ENCODE measurements at regions not wholly inside any gene's neighbourhood (a gene's known extent, or its start where the extent isn't known, plus 50 kb on each side); places are given as distances from the start of the nearest gene placed in this dataset.

GRCh38 chr2:240368781-240369331 lies 66.6 kb upstream of the GPC1 start:
- Histone ChIP-seq H3K4me1 (peaks cover 0 to 9% (median 0%) of the 10 kb centered on the region in 3 donors), H3K4me3 (no peak overlapping the region), H3K9me3 (no peaks in the 10 kb centered on the region), H3K27ac (peak overlapping the region in 2 of 4 donors; percentile 70 to 80), H3K27me3 (no peaks in the 10 kb centered on the region), H3K36me3 (no peaks in the 10 kb centered on the region)
- FAIRE-seq (no peak), ATAC-seq (peak in 3 of 4 donors; percentile 15 to 31 (median 29)), DNase-seq (peak in 3 of 6 donors; percentile 34 to 49 (median 37))
- intact Hi-C loops (cut with DNase I): no loop called here
- 58 to 64% methylated on average over 15 of the region's 15 CpGs for WGBS, 2 donors
- TF ChIP-seq CTCF (IDR thresholded peaks at IDR 0.05): no peak

GRCh38 chr2:240369335-240369734 lies 66.1 kb upstream of the GPC1 start:
- WGBS, 2 donors: 22 to 40% methylated on average over 4 of the region's 4 CpGs
- FAIRE-seq: no peak

GRCh38 chr2:240369801-240370585 lies 65.5 kb upstream of the GPC1 start:
- peak; percentile 73 to 82 (median 80) for ATAC-seq
- Histone ChIP-seq H3K27me3 (no peaks in the 10 kb centered on the region), H3K9me3 (no peaks in the 10 kb centered on the region), H3K4me3 (no peak overlapping the region), H3K27ac (peak overlapping the region; percentile 59 to 80 (median 68)), H3K4me1 (peaks cover 0 to 9% (median 0%) of the 10 kb centered on the region in 3 donors), H3K36me3 (no peaks in the 10 kb centered on the region)
- no peak for TF ChIP-seq CTCF (IDR thresholded peaks at IDR 0.05)
- WGBS, 2 donors: 48 to 49% methylated on average over 18 to 19 of the region's 19 CpGs
- DNase-seq: peak in 5 of 6 donors; percentile 59 to 80 (median 63)
- no peak for FAIRE-seq
- intact Hi-C loops (cut with DNase I): no loop called here

More at GRCh38 chr2:240369335-240369734, 66.1 kb upstream of the GPC1 start:
- Histone ChIP-seq H3K27ac (peak overlapping the region; percentile 59 to 80 (median 68)), H3K4me1 (peaks cover 0 to 9% (median 0%) of the 10 kb centered on the region in 3 donors), H3K27me3 (no peaks in the 10 kb centered on the region), H3K9me3 (no peaks in the 10 kb centered on the region), H3K36me3 (no peaks in the 10 kb centered on the region), H3K4me3 (no peak overlapping the region)
- no peak for TF ChIP-seq CTCF (IDR thresholded peaks at IDR 0.05)
- intact Hi-C loops (cut with DNase I): no loop called here
- peak in 2 of 6 donors; percentile 7 to 28 for DNase-seq
- peak in 1 of 4 donors; percentile 13 for ATAC-seq

- FAIRE-seq: no peak
- no peak for ATAC-seq
- H3K36me3 ChIP-seq: no peaks in the 10 kb centered on the region
- 83 to 84% methylated on average over 21 of the region's 22 CpGs for WGBS, 2 donors
- H3K27me3 ChIP-seq: no peaks in the 10 kb centered on the region
- TF ChIP-seq CTCF (IDR thresholded peaks at IDR 0.05): no peak
- H3K4me3 ChIP-seq: no peak overlapping the region
- H3K27ac ChIP-seq: no peak overlapping the region
- H3K9me3 ChIP-seq: no peaks in the 10 kb centered on the region
- peaks cover 0 to 9% (median 0%) of the 10 kb centered on the region in 3 donors for H3K4me1 ChIP-seq
- intact Hi-C loops (cut with DNase I): no loop called here
- peak in 1 of 6 donors; percentile 37 for DNase-seq
Measured at GRCh38 chr2:240371129-240372000, 64.1 kb upstream of the GPC1 start.

Data from pancreas (tissue), 10 donors.